AG10803 (cell line): ENCODE measurements at regions not wholly inside any gene's neighbourhood (a gene's known extent, or its start where the extent isn't known, plus 50 kb on each side); places are given as distances from the start of the nearest gene placed in this dataset.

ENCODE experiments used
- DNase-seq: peaks from one replicate; pipeline ENCODE4 v3.0.0; 2010; ENCODE audit warnings: low read depth
- H3K4me3 ChIP-seq: 2 replicates; pipeline ENCODE4 v1.5.1; 2011; ENCODE audit warnings: mild to moderate bottlenecking, low read length, control low read depth
- CTCF ChIP-seq: conservative IDR thresholded peaks from 2 replicates; pipeline ENCODE4 v1.5.1; 2011; ENCODE audit warnings: mild to moderate bottlenecking, low read length, control low read depth, inconsistent platforms

GRCh38 chr6:65999288-65999791, 292.3 kb upstream of the EYS start:
- no peak for TF ChIP-seq CTCF
- DNase-seq, result no peak
- no peak overlapping the region for H3K4me3 ChIP-seq

DNA sequence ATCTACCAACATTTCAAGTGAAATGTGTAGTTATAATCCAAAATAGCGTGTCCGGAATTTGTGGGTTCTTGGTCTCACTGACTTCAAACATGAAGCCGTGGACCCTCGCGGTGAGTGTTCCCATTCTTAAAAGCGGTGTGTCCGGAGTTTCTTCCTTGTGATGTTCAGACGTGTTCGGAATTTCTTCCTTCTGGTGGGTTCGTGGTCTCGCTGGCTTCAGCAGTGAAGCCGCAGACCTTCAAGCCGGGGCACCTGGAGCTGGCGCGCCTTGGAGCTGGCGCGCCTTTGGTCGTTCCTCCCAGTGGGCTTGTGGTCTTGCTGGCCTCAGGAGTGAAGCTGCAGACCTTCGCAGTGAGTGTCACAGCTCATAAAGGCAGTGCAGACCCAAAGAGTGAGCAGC, 291.5 kb upstream of the EYS start:
- H3K4me3 ChIP-seq, result no peak overlapping the region
- no peak for TF ChIP-seq CTCF
- DNase-seq, result no peak

DNA sequence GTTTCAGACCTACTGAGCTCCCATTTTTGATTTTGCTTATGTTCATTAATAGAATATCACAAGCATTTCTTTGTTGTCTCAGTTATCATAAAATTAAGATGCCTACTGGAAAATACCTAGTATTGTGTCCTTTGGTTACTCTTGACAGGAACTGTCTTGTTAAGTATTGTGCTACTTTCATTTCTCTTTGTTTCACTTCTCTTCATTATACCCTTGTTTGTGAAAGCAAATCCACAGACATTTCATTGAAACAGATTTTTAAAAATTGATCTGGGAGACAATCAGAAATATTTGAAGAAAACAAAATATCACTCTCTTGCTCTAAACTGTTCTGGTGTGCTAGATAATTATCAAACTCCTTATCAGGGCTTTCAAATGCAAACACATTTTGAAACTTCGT, 290.5 kb upstream of the EYS start:
- no peak for DNase-seq
- no peak for TF ChIP-seq CTCF

DNA sequence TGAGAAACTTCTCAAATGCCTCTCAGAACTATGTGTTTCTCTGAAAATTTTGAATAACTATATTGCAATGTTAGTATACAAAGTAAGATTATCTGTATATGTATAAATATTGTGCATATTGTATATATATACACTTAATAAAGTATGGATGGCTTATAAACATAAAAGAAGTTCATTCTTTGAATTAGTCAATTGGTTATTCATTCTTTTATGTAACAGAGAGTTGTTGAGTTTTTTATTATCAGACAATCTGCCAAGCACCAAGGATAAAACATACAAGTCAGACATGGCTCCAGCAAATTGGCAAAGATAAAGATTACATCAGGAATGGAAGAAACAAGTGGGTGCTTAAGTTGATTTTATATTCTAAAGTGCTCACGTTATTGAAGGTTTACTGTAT, 289.1 kb upstream of the EYS start:
- DNase-seq, result no peak
- TF ChIP-seq CTCF, result no peak

More for the DNA sequence above, 290.5 kb upstream of the EYS start:
- H3K4me3 ChIP-seq, result no peak overlapping the region

DNA sequence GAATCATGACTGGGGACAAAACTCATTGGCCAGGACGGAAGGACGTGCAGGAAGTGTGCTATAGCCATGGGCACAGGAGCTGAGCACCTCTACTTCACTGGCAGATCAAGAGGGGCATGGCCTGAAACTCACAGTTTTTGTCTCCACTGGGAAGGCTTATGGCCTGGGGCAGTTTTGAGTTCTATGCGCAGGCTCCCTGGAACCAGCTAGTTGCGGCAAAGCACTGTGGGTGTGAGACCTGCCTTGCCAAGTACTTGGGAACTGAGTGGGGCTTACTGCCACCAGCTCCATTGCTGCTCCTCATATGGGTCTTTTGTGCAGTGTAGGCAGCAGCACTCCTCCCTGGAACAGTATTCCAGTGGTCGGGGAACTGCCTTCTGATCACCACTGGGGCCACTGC, 282.6 kb upstream of the EYS start:
- no peak for DNase-seq
- TF ChIP-seq CTCF, result no peak
- no peak overlapping the region for H3K4me3 ChIP-seq

More for the DNA sequence above, 289.1 kb upstream of the EYS start:
- no peak overlapping the region for H3K4me3 ChIP-seq

- no peak for DNase-seq
- no peak for TF ChIP-seq CTCF
- no peak overlapping the region for H3K4me3 ChIP-seq
Observed at GRCh38 chr6:65988006-65988405, 281.0 kb upstream of the EYS start.

GRCh38 chr6:65984089-65984488, 277.1 kb upstream of the EYS start:
- no peak overlapping the region for H3K4me3 ChIP-seq
- no peak for DNase-seq
- no peak for TF ChIP-seq CTCF
